ENCODE measurements at regions not wholly inside any gene's neighbourhood (a gene's known extent, or its start where the extent isn't known, plus 50 kb on each side); places are given as distances from the start of the nearest gene placed in this dataset.

DNA sequence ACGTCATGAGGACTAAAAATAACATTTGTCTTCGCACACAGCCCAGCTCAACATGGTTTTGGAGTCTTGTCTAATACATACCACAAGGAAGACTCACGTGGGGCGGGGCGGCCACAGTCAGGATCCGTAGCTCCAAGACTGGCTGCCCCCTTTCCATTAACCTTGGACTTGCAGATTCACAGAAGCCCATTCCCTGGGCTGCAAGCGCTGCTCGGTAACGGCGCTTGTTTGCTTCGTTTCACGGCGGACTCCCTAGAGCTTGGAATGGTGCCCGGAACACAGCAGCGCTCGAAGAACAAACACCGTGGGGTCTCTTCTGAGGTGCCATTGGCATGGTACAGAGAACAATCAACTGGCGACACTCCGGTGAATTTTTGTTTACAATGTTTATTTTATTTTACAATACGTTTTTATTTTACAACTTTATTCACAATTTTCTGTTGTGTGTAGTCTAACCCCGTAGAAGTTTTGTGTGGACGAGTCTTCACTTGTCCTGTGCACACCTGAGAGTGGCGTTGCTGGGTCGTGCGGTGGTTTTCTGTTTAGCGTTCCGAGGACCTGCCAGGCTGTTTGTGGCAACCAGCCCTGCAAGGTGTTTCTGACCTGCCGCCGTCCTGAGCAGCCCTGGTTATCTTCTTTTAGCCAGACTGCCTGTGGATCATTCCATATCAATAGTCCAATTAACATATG lies 126.5 kb downstream of the GALR1 start:
- no peak for DNase-seq (ENCODE audit: insufficient read length)
- TF ChIP-seq POLR2AphosphoS5 (IDR thresholded peaks at IDR 0.05; ENCODE audit: low read depth, low read length) = no peak
- TF ChIP-seq TAF1 (IDR thresholded peaks at IDR 0.05; ENCODE audit: borderline replicate concordance, low read depth, low read length) = no peak
- TF ChIP-seq POLR2A (IDR thresholded peaks at IDR 0.05; ENCODE audit: low read depth, low read length) = no peak
- FAIRE-seq = no peak

GRCh38 chr18:77376733-77377094 lies 127.1 kb downstream of the GALR1 start:
- FAIRE-seq (no peak), DNase-seq (ENCODE audit: insufficient read length) (no peak)

GRCh38 chr18:77377813-77378212 lies 128.2 kb downstream of the GALR1 start:
- TF ChIP-seq POLR2AphosphoS5 (IDR thresholded peaks at IDR 0.05; ENCODE audit: low read depth, low read length) (no peak), POLR2A (IDR thresholded peaks at IDR 0.05; ENCODE audit: low read depth, low read length) (no peak), TAF1 (IDR thresholded peaks at IDR 0.05; ENCODE audit: borderline replicate concordance, low read depth, low read length) (no peak)
- FAIRE-seq (no peak), DNase-seq (ENCODE audit: insufficient read length) (no peak)

More at GRCh38 chr18:77376733-77377094, 127.1 kb downstream of the GALR1 start:
- TF ChIP-seq POLR2A (IDR thresholded peaks at IDR 0.05; ENCODE audit: low read depth, low read length) = no peak
- no peak for TF ChIP-seq TAF1 (IDR thresholded peaks at IDR 0.05; ENCODE audit: borderline replicate concordance, low read depth, low read length)
- TF ChIP-seq POLR2AphosphoS5 (IDR thresholded peaks at IDR 0.05; ENCODE audit: low read depth, low read length) = no peak

DNA sequence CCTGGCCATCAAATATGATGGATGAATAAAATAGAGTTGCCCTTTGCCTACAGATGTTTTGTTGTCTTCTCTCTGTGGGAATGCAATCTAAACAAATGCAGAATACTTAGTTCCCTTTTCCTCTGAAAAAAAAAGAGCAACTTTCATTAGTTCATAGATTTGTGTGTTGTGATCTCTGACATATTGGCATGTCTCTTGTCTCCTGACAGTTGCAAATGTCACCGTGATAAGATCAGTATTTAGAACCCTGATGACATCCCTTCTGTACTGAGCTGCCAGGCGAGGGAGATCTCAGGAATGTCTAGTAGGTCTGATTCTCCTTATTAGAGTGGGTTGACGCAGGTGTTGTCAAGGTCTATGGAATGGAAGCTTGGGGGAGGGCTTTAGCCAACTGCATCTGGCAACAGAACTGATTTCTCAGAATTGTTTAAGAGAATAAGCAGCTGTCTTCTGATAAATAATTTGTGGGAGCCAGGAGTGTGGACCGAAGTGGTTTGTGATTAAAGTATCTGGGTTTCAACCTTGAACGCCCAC lies 130.4 kb downstream of the GALR1 start:
- DNase-seq (ENCODE audit: insufficient read length) = no peak
- no peak for FAIRE-seq
- TF ChIP-seq POLR2A (IDR thresholded peaks at IDR 0.05; ENCODE audit: low read depth, low read length) (no peak), TAF1 (IDR thresholded peaks at IDR 0.05; ENCODE audit: borderline replicate concordance, low read depth, low read length) (no peak), POLR2AphosphoS5 (IDR thresholded peaks at IDR 0.05; ENCODE audit: low read depth, low read length) (no peak)

DNA sequence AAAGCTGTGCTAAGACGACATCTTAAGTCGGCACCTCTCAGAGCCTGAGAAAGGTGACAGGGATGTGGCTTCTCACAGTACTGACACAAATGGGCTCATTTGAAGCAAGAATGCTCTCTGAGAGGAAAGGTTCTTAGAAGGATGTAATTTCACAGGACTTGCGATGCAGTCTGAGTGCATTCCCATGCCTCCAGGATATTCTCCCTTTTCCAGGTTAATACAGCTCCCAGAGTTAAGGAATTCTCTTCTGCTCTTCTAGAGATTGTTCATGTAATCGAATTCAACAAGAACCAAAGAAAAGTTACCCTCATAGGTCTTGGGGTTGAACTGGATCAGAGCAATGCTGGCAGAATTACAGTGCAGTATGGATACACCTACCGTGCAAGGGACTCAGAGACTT lies 131.0 kb downstream of the GALR1 start:
- no peak for FAIRE-seq
- DNase-seq (ENCODE audit: insufficient read length) = no peak
- no peak for TF ChIP-seq TAF1 (IDR thresholded peaks at IDR 0.05; ENCODE audit: borderline replicate concordance, low read depth, low read length)
- TF ChIP-seq POLR2AphosphoS5 (IDR thresholded peaks at IDR 0.05; ENCODE audit: low read depth, low read length) = no peak
- no peak for TF ChIP-seq POLR2A (IDR thresholded peaks at IDR 0.05; ENCODE audit: low read depth, low read length)

DNA sequence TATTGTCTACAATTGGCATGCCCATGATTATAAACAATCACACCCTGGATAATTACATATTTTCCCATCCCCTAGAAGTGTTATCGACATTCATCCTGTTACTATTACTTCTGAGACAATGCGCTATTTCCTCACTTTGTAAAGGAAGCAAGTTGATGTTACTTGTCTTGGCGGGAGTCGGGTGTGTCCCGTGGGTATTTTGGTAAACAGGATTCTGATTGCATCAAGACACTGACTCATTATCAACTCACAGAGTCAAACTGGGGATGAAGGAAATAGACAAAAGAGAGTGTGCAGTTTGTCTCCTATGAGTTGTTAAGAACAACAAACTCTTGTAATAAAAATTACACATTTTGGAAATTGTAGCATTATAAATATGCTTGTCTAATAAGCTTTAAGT lies 142.7 kb downstream of the GALR1 start:
- no peak for FAIRE-seq
- TF ChIP-seq POLR2A (IDR thresholded peaks at IDR 0.05; ENCODE audit: low read depth, low read length) (no peak), POLR2AphosphoS5 (IDR thresholded peaks at IDR 0.05; ENCODE audit: low read depth, low read length) (no peak), TAF1 (IDR thresholded peaks at IDR 0.05; ENCODE audit: borderline replicate concordance, low read depth, low read length) (no peak)
- DNase-seq (ENCODE audit: insufficient read length) = no peak

- FAIRE-seq (no peak), DNase-seq (ENCODE audit: insufficient read length) (no peak)
- TF ChIP-seq TAF1 (IDR thresholded peaks at IDR 0.05; ENCODE audit: borderline replicate concordance, low read depth, low read length) = no peak
- TF ChIP-seq POLR2A (IDR thresholded peaks at IDR 0.05; ENCODE audit: low read depth, low read length) = no peak
- no peak for TF ChIP-seq POLR2AphosphoS5 (IDR thresholded peaks at IDR 0.05; ENCODE audit: low read depth, low read length)
These were observed 143.9 kb downstream of the GALR1 start for GRCh38 chr18:77393519-77393918.

DNA sequence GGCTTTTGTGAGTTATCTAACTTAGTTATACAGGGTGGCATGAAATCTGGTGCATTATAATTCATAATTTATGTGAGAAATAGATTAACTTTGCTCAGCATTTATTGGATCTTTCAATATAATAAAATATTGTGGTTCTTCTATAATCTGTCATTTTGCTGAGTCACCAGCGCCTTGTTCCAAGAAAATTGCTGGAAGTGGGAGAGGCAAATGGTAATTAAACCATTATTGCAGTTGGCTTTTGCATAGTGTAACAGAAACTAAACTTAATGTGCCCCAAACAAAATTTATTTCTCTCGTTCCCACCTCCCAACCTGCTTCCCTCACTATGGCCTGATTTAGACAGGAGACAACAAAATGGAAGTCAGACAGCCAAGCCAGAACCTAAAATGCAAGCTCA lies 146.3 kb downstream of the GALR1 start:
- TF ChIP-seq POLR2A (IDR thresholded peaks at IDR 0.05; ENCODE audit: low read depth, low read length) (no peak), POLR2AphosphoS5 (IDR thresholded peaks at IDR 0.05; ENCODE audit: low read depth, low read length) (no peak), TAF1 (IDR thresholded peaks at IDR 0.05; ENCODE audit: borderline replicate concordance, low read depth, low read length) (no peak)
- DNase-seq (ENCODE audit: insufficient read length) (no peak), FAIRE-seq (no peak)

- FAIRE-seq (no peak), DNase-seq (ENCODE audit: insufficient read length) (no peak)
- no peak for TF ChIP-seq TAF1 (IDR thresholded peaks at IDR 0.05; ENCODE audit: borderline replicate concordance, low read depth, low read length)
- TF ChIP-seq POLR2AphosphoS5 (IDR thresholded peaks at IDR 0.05; ENCODE audit: low read depth, low read length) = no peak
- no peak for TF ChIP-seq POLR2A (IDR thresholded peaks at IDR 0.05; ENCODE audit: low read depth, low read length)
These were observed 147.4 kb downstream of the GALR1 start for GRCh38 chr18:77397056-77397455.

DNA sequence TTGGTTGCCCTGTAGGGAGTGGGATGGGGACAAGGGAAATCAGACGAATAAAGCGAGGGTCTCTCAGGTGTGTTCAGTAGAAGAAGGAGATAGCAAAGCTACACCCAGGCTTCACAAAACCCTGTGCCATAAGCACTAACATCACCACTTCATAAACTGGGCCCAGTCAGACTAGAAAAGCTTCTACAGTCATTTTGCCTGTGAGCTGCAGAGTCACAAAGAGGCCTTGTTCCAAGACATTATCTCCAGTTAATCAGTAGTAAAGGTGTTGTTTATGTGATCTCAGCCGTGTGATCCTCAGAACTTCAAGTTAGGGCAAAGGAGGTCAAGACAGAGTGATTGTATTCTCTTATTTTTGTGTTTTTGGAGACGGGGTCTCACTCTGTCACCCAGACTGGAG lies 148.0 kb downstream of the GALR1 start:
- no peak for FAIRE-seq
- no peak for TF ChIP-seq POLR2A (IDR thresholded peaks at IDR 0.05; ENCODE audit: low read depth, low read length)
- no peak for TF ChIP-seq POLR2AphosphoS5 (IDR thresholded peaks at IDR 0.05; ENCODE audit: low read depth, low read length)
- TF ChIP-seq TAF1 (IDR thresholded peaks at IDR 0.05; ENCODE audit: borderline replicate concordance, low read depth, low read length) = no peak
- DNase-seq (ENCODE audit: insufficient read length) = no peak

- TF ChIP-seq TAF1 (IDR thresholded peaks at IDR 0.05; ENCODE audit: borderline replicate concordance, low read depth, low read length) = no peak
- no peak for TF ChIP-seq POLR2A (IDR thresholded peaks at IDR 0.05; ENCODE audit: low read depth, low read length)
- TF ChIP-seq POLR2AphosphoS5 (IDR thresholded peaks at IDR 0.05; ENCODE audit: low read depth, low read length) = no peak
- FAIRE-seq = no peak
These were observed 150.9 kb downstream of the GALR1 start for GRCh38 chr18:77400561-77400960.

DNA sequence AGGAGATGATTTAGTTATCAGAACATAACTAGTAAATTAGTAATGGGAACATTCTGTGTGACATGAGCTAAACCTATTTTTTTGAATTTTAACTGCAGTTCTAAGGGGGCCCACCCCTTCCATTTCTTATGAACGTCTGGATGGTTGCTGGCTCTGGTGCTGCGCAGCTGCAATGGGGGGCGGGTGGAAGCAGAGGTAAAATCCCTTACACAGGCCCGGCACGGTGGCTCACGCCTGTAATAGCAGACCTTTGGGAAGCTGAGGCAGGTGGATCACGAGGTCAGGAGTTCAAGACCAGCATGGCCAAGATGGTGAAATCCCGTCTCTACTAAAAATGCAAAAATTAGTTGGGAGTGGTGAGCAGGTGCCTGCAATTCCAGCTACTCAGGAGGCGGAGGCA lies 151.5 kb downstream of the GALR1 start:
- FAIRE-seq = no peak
- TF ChIP-seq POLR2AphosphoS5 (IDR thresholded peaks at IDR 0.05; ENCODE audit: low read depth, low read length) (no peak), TAF1 (IDR thresholded peaks at IDR 0.05; ENCODE audit: borderline replicate concordance, low read depth, low read length) (no peak), POLR2A (IDR thresholded peaks at IDR 0.05; ENCODE audit: low read depth, low read length) (no peak)

More at GRCh38 chr18:77400561-77400960, 150.9 kb downstream of the GALR1 start:
- no peak for DNase-seq (ENCODE audit: insufficient read length)

More for the DNA sequence above, 151.5 kb downstream of the GALR1 start:
- DNase-seq (ENCODE audit: insufficient read length) = no peak

Data from GM12892 (cell line).